ENCODE measurements at regions not wholly inside any gene's neighbourhood (a gene's known extent, or its start where the extent isn't known, plus 50 kb on each side); places are given as distances from the start of the nearest gene placed in this dataset.

- in situ Hi-C loops (cut with HindIII; ENCODE audit: low sequenced_read_pairs) = no loop called here
- TF ChIP-seq, protein P1, sequence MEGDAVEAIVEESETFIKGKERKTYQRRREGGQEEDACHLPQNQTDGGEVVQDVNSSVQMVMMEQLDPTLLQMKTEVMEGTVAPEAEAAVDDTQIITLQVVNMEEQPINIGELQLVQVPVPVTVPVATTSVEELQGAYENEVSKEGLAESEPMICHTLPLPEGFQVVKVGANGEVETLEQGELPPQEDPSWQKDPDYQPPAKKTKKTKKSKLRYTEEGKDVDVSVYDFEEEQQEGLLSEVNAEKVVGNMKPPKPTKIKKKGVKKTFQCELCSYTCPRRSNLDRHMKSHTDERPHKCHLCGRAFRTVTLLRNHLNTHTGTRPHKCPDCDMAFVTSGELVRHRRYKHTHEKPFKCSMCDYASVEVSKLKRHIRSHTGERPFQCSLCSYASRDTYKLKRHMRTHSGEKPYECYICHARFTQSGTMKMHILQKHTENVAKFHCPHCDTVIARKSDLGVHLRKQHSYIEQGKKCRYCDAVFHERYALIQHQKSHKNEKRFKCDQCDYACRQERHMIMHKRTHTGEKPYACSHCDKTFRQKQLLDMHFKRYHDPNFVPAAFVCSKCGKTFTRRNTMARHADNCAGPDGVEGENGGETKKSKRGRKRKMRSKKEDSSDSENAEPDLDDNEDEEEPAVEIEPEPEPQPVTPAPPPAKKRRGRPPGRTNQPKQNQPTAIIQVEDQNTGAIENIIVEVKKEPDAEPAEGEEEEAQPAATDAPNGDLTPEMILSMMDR (IDR thresholded peaks at IDR 0.05; ENCODE audit: low read depth, low read length, missing control alignments) = no peak
- no peak for DNase-seq (ENCODE audit: low read depth)
- H3K4me3 ChIP-seq (ENCODE audit: low read depth, low read length) = no peak overlapping the region
Measured at GRCh38 chr20:54272901-54273488, 65.1 kb downstream of the PFDN4 start.

GRCh38 chr20:54275359-54276111 lies 67.6 kb downstream of the PFDN4 start:
- DNase-seq (ENCODE audit: low read depth) = no peak
- in situ Hi-C loops (cut with HindIII; ENCODE audit: low sequenced_read_pairs) = no loop called here
- H3K4me3 ChIP-seq (ENCODE audit: low read depth, low read length) = no peak overlapping the region
- TF ChIP-seq, protein P1 (IDR thresholded peaks at IDR 0.05; ENCODE audit: low read depth, low read length, missing control alignments) = no peak

- TF ChIP-seq, protein P1 (IDR thresholded peaks at IDR 0.05; ENCODE audit: low read depth, low read length, missing control alignments) = no peak
- no peak overlapping the region for H3K4me3 ChIP-seq (ENCODE audit: low read depth, low read length)
- no peak for DNase-seq (ENCODE audit: low read depth)
- in situ Hi-C loops (cut with HindIII; ENCODE audit: low sequenced_read_pairs) = no loop called here
Measured at GRCh38 chr20:54276577-54277169, 68.8 kb downstream of the PFDN4 start.

GRCh38 chr20:54278262-54278661 lies 70.4 kb downstream of the PFDN4 start:
- in situ Hi-C loops (cut with HindIII; ENCODE audit: low sequenced_read_pairs) = no loop called here
- no peak overlapping the region for H3K4me3 ChIP-seq (ENCODE audit: low read depth, low read length)
- DNase-seq (ENCODE audit: low read depth) = no peak
- TF ChIP-seq, protein P1 (IDR thresholded peaks at IDR 0.05; ENCODE audit: low read depth, low read length, missing control alignments) = no peak

- TF ChIP-seq, protein P1 (IDR thresholded peaks at IDR 0.05; ENCODE audit: low read depth, low read length, missing control alignments) = no peak
- H3K4me3 ChIP-seq (ENCODE audit: low read depth, low read length) = no peak overlapping the region
- in situ Hi-C loops (cut with HindIII; ENCODE audit: low sequenced_read_pairs) = no loop called here
Measured at GRCh38 chr20:54282625-54283024, 74.7 kb downstream of the PFDN4 start.

GRCh38 chr20:54283253-54283652 lies 75.4 kb downstream of the PFDN4 start:
- DNase-seq (ENCODE audit: low read depth) = no peak
- TF ChIP-seq, protein P1 (IDR thresholded peaks at IDR 0.05; ENCODE audit: low read depth, low read length, missing control alignments) = no peak
- in situ Hi-C loops (cut with HindIII; ENCODE audit: low sequenced_read_pairs) = no loop called here
- H3K4me3 ChIP-seq (ENCODE audit: low read depth, low read length) = no peak overlapping the region

More at GRCh38 chr20:54282625-54283024, 74.7 kb downstream of the PFDN4 start:
- DNase-seq (ENCODE audit: low read depth) = no peak
